HFFc6 (cell line): ENCODE measurements at regions not wholly inside any gene's neighbourhood (a gene's known extent, or its start where the extent isn't known, plus 50 kb on each side); places are given as distances from the start of the nearest gene placed in this dataset.

Source experiments
- DNase-seq: peaks from one replicate; pipeline ENCODE4 v3.0.0-alpha.2; 2018
- H3K27ac Mint-ChIP-seq: 2 replicates; pipeline ENCODE4 v1.8.0; 2020; ENCODE audit warnings: mild to moderate bottlenecking, mixed read lengths
- H3K27me3 Mint-ChIP-seq: 2 replicates; pipeline ENCODE4 v1.8.0; 2021; ENCODE audit warnings: mild to moderate bottlenecking, moderate library complexity, mixed read lengths; ENCODE audit not compliant: insufficient read depth
- H3K36me3 Mint-ChIP-seq: 2 replicates; pipeline ENCODE4 v1.8.0; 2021; ENCODE audit warnings: low read depth, mixed read lengths
- H3K4me1 Mint-ChIP-seq: 2 replicates; pipeline ENCODE4 v1.8.0; 2020; ENCODE audit warnings: low read depth, mixed read lengths
- H3K4me3 Mint-ChIP-seq: 2 replicates; pipeline ENCODE4 v1.8.0; 2020; ENCODE audit warnings: mild to moderate bottlenecking, moderate library complexity, mixed read lengths
- H3K9me3 Mint-ChIP-seq: 2 replicates; pipeline ENCODE4 v1.8.0; 2020; ENCODE audit warnings: mild to moderate bottlenecking, mixed read lengths
- TF ChIP-seq, protein P1 (sequence below): fragments of 200-600 bp; sonication (generic); IDR thresholded peaks from 2 replicates; pipeline ENCODE4 v1.5.0; 2021; ENCODE audit warnings: antibody characterized with exemption, mild to moderate bottlenecking

DNA sequence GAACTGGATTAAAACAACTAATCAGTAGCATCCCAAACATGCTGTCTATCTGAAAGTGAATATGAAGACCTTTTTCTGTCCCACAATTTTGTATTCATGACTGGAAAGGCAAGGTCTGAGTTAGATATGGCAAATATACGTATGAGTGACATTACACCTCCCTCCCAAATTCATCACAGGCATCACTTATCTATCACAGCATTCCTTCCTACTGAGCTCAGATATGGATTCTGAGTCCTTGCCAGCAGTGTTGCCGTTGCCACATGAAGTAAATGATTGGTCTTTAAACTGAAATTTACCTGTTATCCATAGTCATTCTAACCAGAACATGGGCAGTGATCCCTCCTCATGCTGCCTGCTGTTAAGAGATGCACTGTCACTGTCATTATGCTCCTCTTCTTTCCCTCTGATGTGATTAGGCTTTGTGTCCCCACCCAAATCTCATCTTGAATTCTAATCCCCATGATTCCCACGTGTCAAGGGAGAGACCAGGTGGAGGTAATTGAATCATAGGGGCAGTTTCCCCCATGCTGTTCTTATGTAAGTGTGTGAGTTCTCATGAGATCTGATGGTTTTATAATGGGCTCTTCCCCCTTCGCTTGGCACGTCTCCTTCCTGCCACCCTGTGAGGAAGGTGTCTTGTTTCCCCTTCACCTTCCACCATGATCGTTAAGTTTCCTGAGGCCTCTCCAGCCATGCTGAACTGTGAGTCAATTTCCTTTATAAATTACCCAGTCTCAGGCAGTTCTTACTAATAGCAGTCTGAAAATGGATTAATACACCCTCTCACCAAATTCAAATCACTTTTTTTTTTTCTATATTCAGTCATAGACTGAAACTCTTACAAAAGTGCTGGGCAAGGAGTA is 288.4 kb downstream of the NUAK1 start:
- Mint-ChIP-seq H3K27ac (no peak overlapping the region), H3K4me1 (0 out of 2 replicates have a peak, but pooled peaks cover 5% of the 10 kb centered on the region), H3K27me3 (peaks cover 3% of the 10 kb centered on the region; the same call in 1 of the 2 replicates), H3K36me3 (no peaks in the 10 kb centered on the region), H3K9me3 (no peaks in the 10 kb centered on the region; the same call in 1 of the 2 replicates), H3K4me3 (no peak overlapping the region)
- TF ChIP-seq, protein P1, sequence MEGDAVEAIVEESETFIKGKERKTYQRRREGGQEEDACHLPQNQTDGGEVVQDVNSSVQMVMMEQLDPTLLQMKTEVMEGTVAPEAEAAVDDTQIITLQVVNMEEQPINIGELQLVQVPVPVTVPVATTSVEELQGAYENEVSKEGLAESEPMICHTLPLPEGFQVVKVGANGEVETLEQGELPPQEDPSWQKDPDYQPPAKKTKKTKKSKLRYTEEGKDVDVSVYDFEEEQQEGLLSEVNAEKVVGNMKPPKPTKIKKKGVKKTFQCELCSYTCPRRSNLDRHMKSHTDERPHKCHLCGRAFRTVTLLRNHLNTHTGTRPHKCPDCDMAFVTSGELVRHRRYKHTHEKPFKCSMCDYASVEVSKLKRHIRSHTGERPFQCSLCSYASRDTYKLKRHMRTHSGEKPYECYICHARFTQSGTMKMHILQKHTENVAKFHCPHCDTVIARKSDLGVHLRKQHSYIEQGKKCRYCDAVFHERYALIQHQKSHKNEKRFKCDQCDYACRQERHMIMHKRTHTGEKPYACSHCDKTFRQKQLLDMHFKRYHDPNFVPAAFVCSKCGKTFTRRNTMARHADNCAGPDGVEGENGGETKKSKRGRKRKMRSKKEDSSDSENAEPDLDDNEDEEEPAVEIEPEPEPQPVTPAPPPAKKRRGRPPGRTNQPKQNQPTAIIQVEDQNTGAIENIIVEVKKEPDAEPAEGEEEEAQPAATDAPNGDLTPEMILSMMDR: no peak
- DNase-seq: no peak

DNA sequence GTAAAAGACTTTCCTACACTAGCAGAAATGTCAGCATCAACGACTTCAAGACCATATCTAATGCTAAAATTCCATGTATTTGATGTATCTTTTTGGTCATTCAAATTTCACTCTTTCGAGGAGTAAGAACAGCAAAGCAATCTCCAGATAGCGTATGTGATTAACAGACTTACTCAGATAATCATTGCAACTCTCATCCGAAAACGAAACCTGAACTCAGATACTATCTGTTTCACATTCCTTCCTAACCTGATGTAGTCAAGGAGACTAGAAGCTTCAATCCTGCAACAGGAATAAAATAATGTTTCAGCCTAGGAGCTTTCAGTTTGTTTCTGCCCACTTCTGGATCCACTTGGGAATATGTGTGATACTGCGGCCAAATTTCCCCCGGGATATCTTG is 286.3 kb downstream of the NUAK1 start:
- Mint-ChIP-seq H3K27me3 (peaks cover 3% of the 10 kb centered on the region), H3K4me3 (no peak overlapping the region), H3K4me1 (0 out of 2 replicates have a peak, but pooled peaks cover 5% of the 10 kb centered on the region), H3K27ac (no peak overlapping the region), H3K9me3 (no peaks in the 10 kb centered on the region), H3K36me3 (no peaks in the 10 kb centered on the region)
- DNase-seq: no peak
- TF ChIP-seq, protein P1: no peak

DNA sequence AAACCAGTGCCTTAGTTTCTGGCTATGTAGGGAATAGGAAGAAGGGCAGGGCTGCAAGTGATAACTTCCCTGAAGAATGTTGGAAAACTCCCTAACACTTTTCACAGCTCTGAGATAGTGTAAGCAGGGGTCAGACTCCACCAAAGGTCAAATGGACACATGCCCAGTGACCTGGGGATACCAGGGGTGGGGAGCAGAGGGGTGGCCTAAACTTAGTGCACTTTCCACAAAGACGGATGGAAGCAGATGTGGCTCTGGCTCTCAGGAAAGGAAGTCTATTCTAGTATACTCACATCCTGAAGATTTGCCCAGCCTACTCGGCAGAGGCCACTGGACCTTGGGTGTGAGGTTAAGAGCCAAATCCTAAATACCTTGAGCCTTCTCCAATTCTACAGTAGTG is 285.8 kb downstream of the NUAK1 start:
- Mint-ChIP-seq H3K4me1 (0 out of 2 replicates have a peak, but pooled peaks cover 5% of the 10 kb centered on the region), H3K36me3 (no peaks in the 10 kb centered on the region), H3K4me3 (no peak overlapping the region), H3K27ac (no peak overlapping the region), H3K27me3 (peaks cover 3% of the 10 kb centered on the region), H3K9me3 (no peaks in the 10 kb centered on the region)
- TF ChIP-seq, protein P1: no peak
- DNase-seq: no peak

DNA sequence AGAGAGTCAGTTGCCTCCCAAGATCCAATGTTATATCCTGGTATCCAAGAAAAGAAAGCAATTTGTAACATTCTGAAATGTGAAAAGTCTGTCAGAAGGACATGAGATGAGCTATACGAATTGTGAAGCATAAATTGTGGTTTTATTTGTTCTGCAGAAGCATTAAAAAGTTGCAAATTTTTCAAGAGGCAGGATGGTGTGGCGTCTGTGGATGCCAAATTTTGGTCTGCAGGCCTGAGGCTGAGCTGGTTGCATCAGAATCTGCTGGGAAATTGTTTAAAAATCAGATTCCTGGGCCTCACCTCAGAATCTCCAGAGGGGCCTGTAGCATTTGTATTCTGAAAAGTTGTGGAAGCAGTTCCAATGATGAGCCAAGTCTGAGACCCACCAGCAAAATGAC is 284.7 kb downstream of the NUAK1 start:
- Mint-ChIP-seq H3K27ac (no peak overlapping the region), H3K4me1 (peaks cover 10% of the 10 kb centered on the region; the same call in 1 of the 2 replicates), H3K9me3 (no peaks in the 10 kb centered on the region), H3K36me3 (no peaks in the 10 kb centered on the region), H3K4me3 (no peak overlapping the region), H3K27me3 (peaks cover 3% of the 10 kb centered on the region)
- no peak for DNase-seq
- TF ChIP-seq, protein P1: no peak

DNA sequence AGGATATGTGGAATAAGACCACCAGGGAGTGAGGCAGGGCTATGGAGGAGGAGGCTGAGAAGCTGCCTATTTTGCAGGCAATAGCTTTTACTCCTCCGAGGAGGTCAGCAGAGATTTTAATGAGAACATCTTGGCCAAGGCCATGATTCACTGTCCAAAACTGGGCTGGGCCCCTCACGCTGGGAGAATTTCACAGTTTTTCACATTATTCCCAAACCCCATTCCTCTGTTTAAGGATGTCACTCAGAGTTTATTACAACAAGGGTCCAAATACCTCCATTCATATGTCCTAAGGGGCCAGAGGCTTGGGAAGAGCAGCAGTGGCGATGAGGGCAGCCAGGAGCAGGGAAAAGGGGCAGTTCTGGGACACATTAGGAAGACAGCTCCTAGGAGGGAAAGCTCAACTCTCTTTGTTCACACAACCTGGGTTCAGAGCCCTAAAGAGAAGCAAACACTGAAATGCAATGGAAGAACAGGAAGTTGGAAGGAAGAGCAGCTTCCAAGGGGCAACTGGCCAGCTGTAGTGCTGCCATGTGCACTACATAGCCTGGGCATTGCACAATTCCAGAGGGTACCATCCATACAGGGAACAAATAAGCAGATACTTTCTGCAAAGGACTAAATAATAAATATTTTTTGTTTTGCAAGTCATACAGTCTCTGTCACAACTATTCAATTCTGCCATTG is 283.2 kb downstream of the NUAK1 start:
- Mint-ChIP-seq H3K4me1 (peaks cover 9% of the 10 kb centered on the region; the same call in 1 of the 2 replicates), H3K9me3 (no peaks in the 10 kb centered on the region), H3K4me3 (no peak overlapping the region), H3K27ac (no peak overlapping the region), H3K36me3 (no peaks in the 10 kb centered on the region), H3K27me3 (peaks cover 2% of the 10 kb centered on the region)
- no peak for DNase-seq
- TF ChIP-seq, protein P1: no peak
